ENCODE measurements at regions not wholly inside any gene's neighbourhood (a gene's known extent, or its start where the extent isn't known, plus 50 kb on each side); places are given as distances from the start of the nearest gene placed in this dataset.

DNA sequence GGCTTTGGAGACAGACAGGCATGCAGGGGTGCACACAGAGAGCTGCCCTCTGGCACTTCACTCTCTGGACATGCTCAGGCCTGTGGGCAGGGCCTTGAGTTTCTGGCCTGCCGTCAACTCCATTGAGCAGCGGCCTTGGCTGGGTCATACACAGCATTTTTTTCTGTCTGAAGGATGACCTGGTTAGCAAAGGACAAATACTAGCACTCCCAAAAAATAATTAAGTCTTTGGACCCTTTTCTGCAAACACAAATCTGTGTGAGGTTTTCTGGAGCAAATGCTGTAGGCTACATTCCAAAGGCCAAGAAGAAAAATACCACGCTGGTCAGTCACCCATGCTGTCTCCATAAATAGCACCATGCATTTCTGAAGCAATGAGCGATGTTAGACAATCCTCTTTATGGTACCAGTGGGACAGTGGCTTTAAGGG lies 124.7 kb upstream of the CTAGE1 start:
- Histone ChIP-seq H3K9me3 (ENCODE audit: control insufficient read depth in 2 of 2, low read length in 2 of 2) (no peaks in the 10 kb centered on the region), H3K36me3 (ENCODE audit: control insufficient read depth in 2 of 2, insufficient read depth in 2 of 2, low read length in 2 of 2) (no peaks in the 10 kb centered on the region), H3K9ac (ENCODE audit: low read length in 2 of 2) (no peak overlapping the region), H3K4me1 (ENCODE audit: control insufficient read depth, insufficient read depth, low read length) (peaks cover 7% of the 10 kb centered on the region), H3K27ac (ENCODE audit: low read length) (no peak overlapping the region), H3K4me3 (ENCODE audit: low read length in 2 of 2) (no peak overlapping the region), H3K27me3 (ENCODE audit: control insufficient read depth in 1 of 2, insufficient read depth in 2 of 2, low read length in 2 of 2) (no peaks in the 10 kb centered on the region)

DNA sequence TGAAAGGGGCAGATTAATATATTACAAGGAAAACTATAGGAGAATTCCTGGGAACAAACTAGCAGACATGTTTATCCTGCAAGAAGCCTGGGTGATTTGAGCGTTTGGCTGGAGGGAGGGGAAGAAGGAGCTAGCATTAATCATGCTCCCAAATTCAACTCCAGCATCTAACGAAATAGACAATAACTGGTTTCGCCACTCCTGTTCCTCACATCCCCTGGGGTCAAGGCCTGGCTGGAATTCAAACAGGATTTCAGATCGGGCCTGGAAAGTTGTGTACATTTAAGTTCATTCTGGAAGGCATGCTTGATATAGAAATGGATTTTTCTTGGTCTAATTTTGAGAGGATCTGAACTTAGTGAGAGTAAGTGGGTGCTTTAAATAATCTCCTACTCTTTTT lies 126.1 kb upstream of the CTAGE1 start:
- no peaks in the 10 kb centered on the region for H3K36me3 ChIP-seq (ENCODE audit: control insufficient read depth in 2 of 2, insufficient read depth in 2 of 2, low read length in 2 of 2)
- no peaks in the 10 kb centered on the region for H3K9me3 ChIP-seq (ENCODE audit: control insufficient read depth in 2 of 2, low read length in 2 of 2)
- no peak overlapping the region for H3K9ac ChIP-seq (ENCODE audit: low read length in 2 of 2)
- peaks cover 7% of the 10 kb centered on the region for H3K4me1 ChIP-seq (ENCODE audit: control insufficient read depth, insufficient read depth, low read length)
- H3K4me3 ChIP-seq (ENCODE audit: low read length in 2 of 2): no peak overlapping the region
- no peak overlapping the region for H3K27ac ChIP-seq (ENCODE audit: low read length)
- H3K27me3 ChIP-seq (ENCODE audit: control insufficient read depth in 1 of 2, insufficient read depth in 2 of 2, low read length in 2 of 2): no peaks in the 10 kb centered on the region

DNA sequence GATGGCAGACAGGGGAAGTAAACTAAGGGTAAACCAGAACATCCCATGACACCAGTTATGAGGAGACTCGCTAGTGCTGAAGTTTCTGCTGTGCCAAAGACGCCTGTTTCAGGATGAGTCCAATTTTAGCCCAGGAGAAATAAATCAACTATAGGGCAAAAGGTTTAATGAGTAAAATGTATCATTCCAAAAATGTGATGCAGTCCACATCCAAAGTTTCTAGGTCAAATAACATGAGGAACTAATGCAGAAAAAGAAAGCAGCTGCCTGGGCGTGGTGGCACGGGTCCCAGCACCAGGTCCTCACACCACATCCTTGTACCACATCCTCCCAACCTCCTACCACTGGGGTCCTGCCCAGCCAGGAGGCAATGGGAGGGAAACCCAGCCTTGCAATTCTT lies 126.9 kb upstream of the CTAGE1 start:
- peaks cover 0 to 3% of the 10 kb centered on the region in 2 donors for H3K27me3 ChIP-seq (ENCODE audit: control insufficient read depth in 1 of 2, insufficient read depth in 2 of 2, low read length in 2 of 2)
- H3K9me3 ChIP-seq (ENCODE audit: control insufficient read depth in 2 of 2, low read length in 2 of 2): no peaks in the 10 kb centered on the region
- H3K4me1 ChIP-seq (ENCODE audit: control insufficient read depth, insufficient read depth, low read length): peaks cover 6% of the 10 kb centered on the region
- H3K27ac ChIP-seq (ENCODE audit: low read length): no peak overlapping the region
- H3K36me3 ChIP-seq (ENCODE audit: control insufficient read depth in 2 of 2, insufficient read depth in 2 of 2, low read length in 2 of 2): no peaks in the 10 kb centered on the region
- H3K4me3 ChIP-seq (ENCODE audit: low read length in 2 of 2): no peak overlapping the region
- H3K9ac ChIP-seq (ENCODE audit: low read length in 2 of 2): no peak overlapping the region

DNA sequence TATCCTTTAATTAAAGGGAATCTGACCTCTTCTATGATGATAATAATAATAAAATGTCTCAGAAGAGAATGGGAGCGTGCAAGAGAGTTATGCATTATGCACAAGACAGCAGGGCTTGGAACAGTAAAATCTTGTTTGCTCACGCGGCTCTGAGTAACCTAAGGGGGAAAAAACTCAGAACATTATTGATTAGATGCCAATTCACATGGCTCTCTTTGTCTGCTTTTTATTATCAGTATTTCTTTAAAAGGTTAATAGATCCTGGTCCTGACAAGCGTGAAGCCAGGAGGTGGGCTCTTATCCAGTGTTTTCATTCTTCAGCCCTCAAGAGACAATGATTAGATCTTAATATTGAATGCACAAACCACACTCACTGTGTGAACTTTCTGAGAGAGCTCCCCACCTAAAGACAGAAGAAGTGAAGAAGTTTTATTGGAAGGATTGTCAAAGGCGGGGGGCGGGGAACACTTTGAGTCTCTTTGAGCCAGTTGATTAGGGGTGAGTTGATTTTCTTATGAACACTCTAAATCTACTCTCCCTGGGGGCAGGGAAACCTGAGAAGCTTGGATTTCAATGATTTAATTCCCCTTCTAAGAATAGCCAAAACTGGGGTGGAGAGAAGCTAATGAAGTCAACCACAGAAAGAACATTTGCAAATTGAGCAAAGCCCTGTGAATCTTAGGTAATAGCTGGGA lies 127.5 kb upstream of the CTAGE1 start:
- Histone ChIP-seq H3K27ac (ENCODE audit: low read length) (no peak overlapping the region), H3K27me3 (ENCODE audit: control insufficient read depth in 1 of 2, insufficient read depth in 2 of 2, low read length in 2 of 2) (peaks cover 0 to 3% of the 10 kb centered on the region in 2 donors), H3K9me3 (ENCODE audit: control insufficient read depth in 2 of 2, low read length in 2 of 2) (no peaks in the 10 kb centered on the region), H3K4me3 (ENCODE audit: low read length in 2 of 2) (no peak overlapping the region), H3K9ac (ENCODE audit: low read length in 2 of 2) (no peak overlapping the region), H3K4me1 (ENCODE audit: control insufficient read depth, insufficient read depth, low read length) (peaks cover 6% of the 10 kb centered on the region), H3K36me3 (ENCODE audit: control insufficient read depth in 2 of 2, insufficient read depth in 2 of 2, low read length in 2 of 2) (no peaks in the 10 kb centered on the region)

DNA sequence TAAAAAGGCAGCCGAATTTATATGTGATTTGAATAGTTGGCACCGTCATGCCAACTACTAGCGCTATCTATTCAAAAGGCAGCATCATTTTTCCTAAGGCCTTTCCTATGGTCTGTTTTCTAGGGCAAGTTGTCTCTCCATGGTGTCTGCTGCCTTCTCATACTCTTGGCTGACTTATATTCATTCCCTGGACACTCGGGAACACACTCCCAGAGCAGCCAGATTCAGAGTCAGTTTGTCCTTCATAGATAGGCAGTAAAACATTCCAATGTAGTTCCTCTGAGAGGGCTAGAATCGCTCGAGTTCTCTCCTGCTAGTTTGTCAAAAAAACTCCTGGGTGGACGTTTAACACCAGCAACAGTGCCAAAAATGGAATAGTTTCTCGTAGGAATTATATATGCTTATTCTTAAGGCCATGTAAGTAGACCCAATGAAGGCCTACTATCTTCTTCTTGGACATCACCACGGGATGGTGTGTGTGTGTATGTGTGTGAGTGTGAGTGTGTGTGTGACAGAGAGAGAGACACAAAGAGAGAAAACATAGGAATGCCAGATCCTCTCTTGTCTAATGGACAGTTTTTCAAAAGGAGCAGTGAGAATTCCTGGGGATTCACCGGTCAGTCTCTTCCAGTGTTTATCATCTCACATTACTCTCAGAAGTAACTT lies 129.3 kb upstream of the CTAGE1 start:
- H3K27ac ChIP-seq (ENCODE audit: low read length): no peak overlapping the region

DNA sequence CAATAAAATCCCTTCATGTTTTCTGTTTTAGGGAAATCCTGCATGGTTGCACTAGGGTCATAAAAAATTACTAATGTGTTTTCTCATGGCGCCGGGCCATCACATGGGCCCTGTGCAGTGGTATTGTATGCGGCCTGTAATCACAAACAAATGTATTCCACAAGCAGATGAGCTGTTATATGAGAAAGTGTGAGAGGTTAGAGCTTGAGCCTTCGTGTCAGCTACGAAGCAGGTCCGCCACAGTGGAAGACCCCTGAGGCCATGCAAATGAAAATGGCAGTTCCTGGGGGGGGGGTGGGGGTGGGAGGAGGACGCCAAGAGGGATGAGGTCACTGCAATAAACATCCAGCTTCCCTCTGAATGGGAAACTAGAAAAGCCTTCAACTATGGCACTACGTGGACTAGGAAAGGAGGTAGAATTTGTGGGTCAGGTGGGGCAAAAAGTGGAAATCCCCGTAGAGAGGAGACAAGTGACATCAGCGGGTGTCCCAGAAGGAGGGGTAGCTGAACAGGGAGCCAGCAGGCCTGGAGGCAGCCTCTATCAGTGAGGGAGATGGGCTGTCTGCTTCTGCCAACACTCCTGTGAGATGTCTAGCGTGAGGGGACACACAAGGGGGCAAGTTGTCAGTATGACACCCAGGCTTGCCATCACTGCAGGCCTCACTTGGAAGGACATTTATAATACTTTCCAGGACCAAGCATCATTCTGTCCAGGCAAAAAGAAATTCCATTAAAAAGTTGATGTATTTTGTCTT lies 130.3 kb upstream of the CTAGE1 start:
- Histone ChIP-seq H3K9me3 (ENCODE audit: control insufficient read depth in 2 of 2, low read length in 2 of 2) (no peaks in the 10 kb centered on the region), H3K36me3 (ENCODE audit: control insufficient read depth in 2 of 2, insufficient read depth in 2 of 2, low read length in 2 of 2) (no peaks in the 10 kb centered on the region), H3K4me1 (ENCODE audit: control insufficient read depth, insufficient read depth, low read length) (no peaks in the 10 kb centered on the region), H3K9ac (ENCODE audit: low read length in 2 of 2) (no peak overlapping the region), H3K27ac (ENCODE audit: low read length) (no peak overlapping the region), H3K27me3 (ENCODE audit: control insufficient read depth in 1 of 2, insufficient read depth in 2 of 2, low read length in 2 of 2) (peaks cover 0 to 3% of the 10 kb centered on the region in 2 donors), H3K4me3 (ENCODE audit: low read length in 2 of 2) (no peak overlapping the region)

More for the DNA sequence above, 129.3 kb upstream of the CTAGE1 start:
- Histone ChIP-seq H3K27me3 (ENCODE audit: control insufficient read depth in 1 of 2, insufficient read depth in 2 of 2, low read length in 2 of 2) (peaks cover 0 to 3% of the 10 kb centered on the region in 2 donors), H3K4me3 (ENCODE audit: low read length in 2 of 2) (no peak overlapping the region), H3K9me3 (ENCODE audit: control insufficient read depth in 2 of 2, low read length in 2 of 2) (no peaks in the 10 kb centered on the region), H3K36me3 (ENCODE audit: control insufficient read depth in 2 of 2, insufficient read depth in 2 of 2, low read length in 2 of 2) (no peaks in the 10 kb centered on the region), H3K9ac (ENCODE audit: low read length in 2 of 2) (no peak overlapping the region), H3K4me1 (ENCODE audit: control insufficient read depth, insufficient read depth, low read length) (peaks cover 6% of the 10 kb centered on the region)

DNA sequence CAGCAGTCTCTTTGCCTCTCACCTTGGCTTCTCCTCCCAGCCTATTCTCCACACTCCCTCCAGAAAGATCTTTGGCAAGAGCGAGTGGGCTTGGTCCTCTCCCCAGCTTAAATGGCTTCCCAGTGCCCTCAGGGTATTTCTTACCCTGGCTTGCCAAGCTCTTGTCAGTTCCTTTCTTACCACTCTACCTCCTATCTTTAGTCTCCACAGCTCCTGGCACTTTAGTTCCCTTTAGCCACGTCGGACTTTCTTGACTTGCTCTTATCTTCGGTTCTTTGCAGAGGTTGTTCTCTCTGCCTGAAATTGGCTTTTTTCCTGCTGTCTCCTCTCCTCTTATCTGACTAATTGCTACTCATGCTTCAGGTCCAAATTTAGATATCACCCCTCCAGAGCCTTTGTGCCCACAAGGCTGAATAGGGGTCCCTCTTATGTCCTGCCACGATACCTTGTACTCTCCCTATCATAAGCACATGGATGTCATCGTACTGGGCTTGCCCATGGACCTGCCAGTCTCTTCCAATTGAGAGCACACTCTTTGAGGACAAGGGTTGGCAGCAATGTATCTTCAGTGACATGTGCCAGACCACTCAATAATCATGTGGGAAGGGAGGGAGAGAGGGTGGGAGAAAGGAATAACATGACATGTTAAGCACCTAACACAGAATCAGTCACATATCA lies 131.7 kb upstream of the CTAGE1 start:
- H3K27me3 ChIP-seq (ENCODE audit: control insufficient read depth in 1 of 2, insufficient read depth in 2 of 2, low read length in 2 of 2): peaks cover 0 to 3% of the 10 kb centered on the region in 2 donors
- no peak overlapping the region for H3K27ac ChIP-seq (ENCODE audit: low read length)
- no peaks in the 10 kb centered on the region for H3K4me1 ChIP-seq (ENCODE audit: control insufficient read depth, insufficient read depth, low read length)
- H3K9ac ChIP-seq (ENCODE audit: low read length in 2 of 2): no peak overlapping the region
- H3K36me3 ChIP-seq (ENCODE audit: control insufficient read depth in 2 of 2, insufficient read depth in 2 of 2, low read length in 2 of 2): no peaks in the 10 kb centered on the region
- no peaks in the 10 kb centered on the region for H3K9me3 ChIP-seq (ENCODE audit: control insufficient read depth in 2 of 2, low read length in 2 of 2)
- H3K4me3 ChIP-seq (ENCODE audit: low read length in 2 of 2): no peak overlapping the region

DNA sequence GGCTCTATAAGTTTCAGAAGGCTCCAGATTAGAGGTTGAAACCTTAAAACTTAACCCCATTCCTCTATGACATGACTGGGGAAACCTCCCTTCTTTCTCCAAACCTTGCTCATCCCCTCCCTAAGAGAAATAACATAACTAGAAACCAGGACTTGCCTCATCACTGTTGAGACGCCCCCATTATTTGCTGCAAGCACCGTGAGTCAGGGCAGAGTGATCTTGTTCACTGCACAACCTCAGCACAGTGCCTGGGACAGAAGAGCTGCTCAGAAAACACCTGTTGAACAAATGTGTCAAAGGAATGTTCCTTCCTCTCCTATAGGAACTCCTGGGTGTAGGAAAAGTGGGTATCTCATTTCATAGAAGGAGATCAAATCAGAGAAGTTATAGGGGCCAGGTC lies 132.7 kb upstream of the CTAGE1 start:
- no peak overlapping the region for H3K27ac ChIP-seq (ENCODE audit: low read length)
- H3K4me3 ChIP-seq (ENCODE audit: low read length in 2 of 2): no peak overlapping the region
- H3K27me3 ChIP-seq (ENCODE audit: control insufficient read depth in 1 of 2, insufficient read depth in 2 of 2, low read length in 2 of 2): peaks cover 0 to 3% of the 10 kb centered on the region in 2 donors
- no peaks in the 10 kb centered on the region for H3K9me3 ChIP-seq (ENCODE audit: control insufficient read depth in 2 of 2, low read length in 2 of 2)
- no peaks in the 10 kb centered on the region for H3K36me3 ChIP-seq (ENCODE audit: control insufficient read depth in 2 of 2, insufficient read depth in 2 of 2, low read length in 2 of 2)
- no peak overlapping the region for H3K9ac ChIP-seq (ENCODE audit: low read length in 2 of 2)
- no peaks in the 10 kb centered on the region for H3K4me1 ChIP-seq (ENCODE audit: control insufficient read depth, insufficient read depth, low read length)

DNA sequence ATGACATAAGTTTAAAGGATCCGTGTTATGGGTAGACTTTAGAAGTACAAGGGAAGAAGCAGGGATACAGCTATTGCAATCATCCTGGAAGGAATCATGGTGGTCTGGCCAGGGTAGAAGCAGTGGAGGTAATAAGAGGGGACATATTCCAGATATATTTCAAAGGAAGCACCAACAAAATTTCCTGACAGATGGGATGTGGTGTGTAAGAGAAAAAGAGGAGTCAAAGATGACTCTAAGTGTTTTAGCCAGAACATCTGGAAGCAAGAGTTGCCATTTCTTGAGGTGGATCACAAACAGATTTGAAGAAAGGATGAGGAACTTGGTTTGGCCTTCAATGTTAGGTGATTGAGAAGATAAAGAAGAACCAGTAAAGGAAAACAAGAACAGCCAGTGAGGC lies 133.1 kb upstream of the CTAGE1 start:
- Histone ChIP-seq H3K36me3 (ENCODE audit: control insufficient read depth in 2 of 2, insufficient read depth in 2 of 2, low read length in 2 of 2) (no peaks in the 10 kb centered on the region), H3K27me3 (ENCODE audit: control insufficient read depth in 1 of 2, insufficient read depth in 2 of 2, low read length in 2 of 2) (peaks cover 0 to 3% of the 10 kb centered on the region in 2 donors), H3K4me3 (ENCODE audit: low read length in 2 of 2) (no peak overlapping the region), H3K9ac (ENCODE audit: low read length in 2 of 2) (no peak overlapping the region), H3K4me1 (ENCODE audit: control insufficient read depth, insufficient read depth, low read length) (no peaks in the 10 kb centered on the region), H3K9me3 (ENCODE audit: control insufficient read depth in 2 of 2, low read length in 2 of 2) (no peaks in the 10 kb centered on the region), H3K27ac (ENCODE audit: low read length) (no peak overlapping the region)

DNA sequence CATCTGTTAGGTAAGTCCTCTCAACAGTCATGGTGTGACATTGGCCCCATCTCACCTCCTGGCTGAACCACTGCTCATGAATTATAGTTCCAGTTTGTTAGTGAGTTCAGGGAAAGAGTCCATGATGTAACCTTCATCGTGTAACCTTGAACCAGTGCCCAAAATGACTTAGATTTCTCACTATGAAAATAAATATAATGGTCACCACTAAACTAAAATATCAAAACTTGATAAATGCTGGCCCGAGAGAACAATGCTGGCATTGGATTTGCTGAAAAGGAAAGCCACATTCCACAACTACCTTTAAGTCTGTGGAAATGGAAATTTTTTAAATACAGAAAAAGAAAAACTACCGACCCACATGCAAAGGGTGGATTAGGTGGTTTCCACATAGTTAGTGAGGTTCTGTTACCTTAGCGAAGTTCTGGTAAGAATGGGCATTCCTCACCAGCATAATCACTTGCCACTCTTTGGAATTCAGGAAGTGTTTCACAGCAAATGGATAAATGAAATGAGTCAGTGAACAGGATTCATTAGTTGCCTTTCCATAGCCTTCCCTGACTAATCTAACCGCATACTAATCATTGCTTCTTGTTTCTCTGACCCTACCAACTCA lies 133.9 kb upstream of the CTAGE1 start:
- Histone ChIP-seq H3K27ac (ENCODE audit: low read length) (no peak overlapping the region), H3K9ac (ENCODE audit: low read length in 2 of 2) (no peak overlapping the region)

More for the DNA sequence above, 133.9 kb upstream of the CTAGE1 start:
- Histone ChIP-seq H3K36me3 (ENCODE audit: control insufficient read depth in 2 of 2, insufficient read depth in 2 of 2, low read length in 2 of 2) (no peaks in the 10 kb centered on the region), H3K9me3 (ENCODE audit: control insufficient read depth in 2 of 2, low read length in 2 of 2) (no peaks in the 10 kb centered on the region), H3K4me1 (ENCODE audit: control insufficient read depth, insufficient read depth, low read length) (peaks cover 4% of the 10 kb centered on the region), H3K27me3 (ENCODE audit: control insufficient read depth in 1 of 2, insufficient read depth in 2 of 2, low read length in 2 of 2) (peaks cover 0 to 3% of the 10 kb centered on the region in 2 donors), H3K4me3 (ENCODE audit: low read length in 2 of 2) (no peak overlapping the region)

All from stomach smooth muscle (tissue), 2 donors.